ENCODE measurements at regions not wholly inside any gene's neighbourhood (a gene's known extent, or its start where the extent isn't known, plus 50 kb on each side); places are given as distances from the start of the nearest gene placed in this dataset.

DNA sequence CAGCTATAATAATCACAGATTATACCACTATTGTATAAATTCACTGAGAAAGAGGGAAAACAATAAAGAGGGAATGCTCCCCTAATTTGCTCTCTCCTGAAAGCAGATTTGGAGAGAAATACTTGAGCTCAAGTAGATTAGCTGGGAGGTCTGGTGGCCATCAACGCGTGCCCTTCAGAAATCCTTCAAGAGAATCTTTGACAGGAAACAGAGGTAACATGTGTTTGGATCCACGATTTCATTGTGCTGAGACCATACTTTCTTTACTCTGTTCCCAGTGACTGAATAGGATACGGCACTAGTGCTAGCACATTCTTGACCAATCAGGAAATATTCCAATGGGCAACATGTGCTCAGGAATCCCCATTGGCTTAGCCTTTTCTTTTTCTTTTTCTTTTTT is 1395.3 kb downstream of the RAPGEF2 start:
- Histone ChIP-seq H3K4me1 (no peaks in the 10 kb centered on the region), H3K27ac (no peak overlapping the region), H3K4me3 (no peak overlapping the region), H3K9me3 (no peaks in the 10 kb centered on the region), H3K27me3 (no peaks in the 10 kb centered on the region), H3K36me3 (no peaks in the 10 kb centered on the region)
- TF ChIP-seq, protein P1, sequence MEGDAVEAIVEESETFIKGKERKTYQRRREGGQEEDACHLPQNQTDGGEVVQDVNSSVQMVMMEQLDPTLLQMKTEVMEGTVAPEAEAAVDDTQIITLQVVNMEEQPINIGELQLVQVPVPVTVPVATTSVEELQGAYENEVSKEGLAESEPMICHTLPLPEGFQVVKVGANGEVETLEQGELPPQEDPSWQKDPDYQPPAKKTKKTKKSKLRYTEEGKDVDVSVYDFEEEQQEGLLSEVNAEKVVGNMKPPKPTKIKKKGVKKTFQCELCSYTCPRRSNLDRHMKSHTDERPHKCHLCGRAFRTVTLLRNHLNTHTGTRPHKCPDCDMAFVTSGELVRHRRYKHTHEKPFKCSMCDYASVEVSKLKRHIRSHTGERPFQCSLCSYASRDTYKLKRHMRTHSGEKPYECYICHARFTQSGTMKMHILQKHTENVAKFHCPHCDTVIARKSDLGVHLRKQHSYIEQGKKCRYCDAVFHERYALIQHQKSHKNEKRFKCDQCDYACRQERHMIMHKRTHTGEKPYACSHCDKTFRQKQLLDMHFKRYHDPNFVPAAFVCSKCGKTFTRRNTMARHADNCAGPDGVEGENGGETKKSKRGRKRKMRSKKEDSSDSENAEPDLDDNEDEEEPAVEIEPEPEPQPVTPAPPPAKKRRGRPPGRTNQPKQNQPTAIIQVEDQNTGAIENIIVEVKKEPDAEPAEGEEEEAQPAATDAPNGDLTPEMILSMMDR (IDR thresholded peaks at IDR 0.05): no peak
- no peak for DNase-seq (ENCODE audit: low spot score in 2 of 2)
- intact Hi-C loops (cut with DNase I): no loop called here

DNA sequence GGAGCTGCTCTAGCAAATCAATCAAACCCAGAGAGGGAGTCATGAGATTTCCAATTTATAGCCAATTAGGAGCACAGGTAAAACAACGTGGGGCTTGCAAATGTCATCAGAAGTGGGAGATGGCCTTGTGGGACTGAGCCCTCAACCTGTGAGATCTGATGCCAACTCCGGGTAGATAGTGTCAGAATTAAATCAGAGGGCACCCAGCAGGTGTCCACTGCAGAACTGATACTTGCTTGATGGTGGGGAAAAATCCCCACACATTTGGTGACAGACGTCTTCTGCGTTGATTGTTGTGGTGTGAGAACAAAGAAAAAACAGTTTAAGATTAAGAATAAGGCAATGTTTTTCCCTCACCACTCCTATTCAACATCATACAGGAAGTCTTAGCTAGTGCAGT is 1402.8 kb downstream of the RAPGEF2 start:
- H3K4me3 ChIP-seq: no peak overlapping the region
- TF ChIP-seq, protein P1 (IDR thresholded peaks at IDR 0.05): no peak
- intact Hi-C loops (cut with DNase I): no loop called here
- no peaks in the 10 kb centered on the region for H3K9me3 ChIP-seq
- no peak overlapping the region for H3K27ac ChIP-seq
- no peaks in the 10 kb centered on the region for H3K4me1 ChIP-seq
- H3K36me3 ChIP-seq: no peaks in the 10 kb centered on the region
- no peaks in the 10 kb centered on the region for H3K27me3 ChIP-seq
- no peak for DNase-seq (ENCODE audit: low spot score in 2 of 2)

DNA sequence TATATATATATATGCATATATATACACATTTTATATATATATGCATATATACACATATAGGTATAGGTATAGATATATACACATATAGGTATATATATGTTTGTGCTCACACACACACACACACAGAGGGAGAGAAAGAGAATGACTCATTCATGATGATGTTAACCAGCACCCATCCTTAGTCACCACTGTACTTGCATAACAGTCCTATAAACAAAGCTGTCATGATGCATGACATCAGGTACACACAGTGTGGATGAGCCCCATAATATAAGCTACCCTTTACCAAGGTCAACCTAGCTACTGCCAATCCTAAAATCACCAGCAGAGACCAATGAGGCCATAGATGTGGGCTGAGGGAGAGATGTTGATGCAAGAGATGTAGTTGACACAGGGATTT is 1408.0 kb downstream of the RAPGEF2 start:
- intact Hi-C loops (cut with DNase I): no loop called here
- no peaks in the 10 kb centered on the region for H3K4me1 ChIP-seq
- H3K9me3 ChIP-seq: no peaks in the 10 kb centered on the region
- DNase-seq (ENCODE audit: low spot score in 2 of 2): no peak
- H3K36me3 ChIP-seq: no peaks in the 10 kb centered on the region
- no peaks in the 10 kb centered on the region for H3K27me3 ChIP-seq
- TF ChIP-seq, protein P1 (IDR thresholded peaks at IDR 0.05): no peak
- H3K27ac ChIP-seq: no peak overlapping the region
- H3K4me3 ChIP-seq: no peak overlapping the region

DNA sequence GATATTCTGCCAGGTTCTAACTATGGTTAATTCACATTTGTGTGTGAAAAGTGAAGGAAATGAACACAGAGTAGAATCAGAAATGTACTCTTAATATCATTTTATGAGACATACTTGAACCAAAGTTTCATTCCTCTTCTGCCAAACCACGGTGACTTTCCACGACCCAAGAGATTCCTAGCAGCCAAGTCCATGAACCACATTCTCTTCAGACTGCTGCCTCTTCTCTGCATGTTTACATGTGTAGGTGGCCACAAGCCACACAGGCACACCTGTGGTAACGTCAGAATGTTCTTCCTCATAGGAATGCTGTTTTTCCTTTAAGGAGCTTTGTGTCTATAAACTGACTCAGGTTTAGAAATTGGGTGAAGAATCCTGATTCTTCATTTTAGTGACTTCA is 1411.2 kb downstream of the RAPGEF2 start:
- H3K9me3 ChIP-seq: no peaks in the 10 kb centered on the region
- TF ChIP-seq, protein P1 (IDR thresholded peaks at IDR 0.05): no peak
- intact Hi-C loops (cut with DNase I): no loop called here

DNA sequence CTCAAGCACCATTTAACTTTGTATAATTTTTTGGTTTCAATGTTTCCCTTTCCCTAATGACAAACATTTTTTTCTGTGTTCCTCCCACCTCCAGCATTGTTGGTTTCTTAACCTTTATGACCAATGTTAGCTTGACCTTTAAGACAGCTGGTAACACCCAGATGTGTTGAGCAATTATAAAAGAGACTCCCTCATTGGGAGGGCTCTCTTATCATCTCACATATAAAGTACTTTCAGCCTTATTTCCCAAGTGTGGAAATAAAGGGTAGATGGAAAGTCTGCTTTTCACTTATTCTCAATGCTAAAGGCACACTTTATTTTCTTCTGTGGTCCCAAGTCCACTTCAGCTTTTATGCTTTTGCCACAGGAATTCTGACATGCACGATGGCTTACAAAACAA is 1420.4 kb downstream of the RAPGEF2 start:
- TF ChIP-seq, protein P1 (IDR thresholded peaks at IDR 0.05): no peak
- Histone ChIP-seq H3K4me3 (no peak overlapping the region), H3K9me3 (peaks cover 0 to under 1% of the 10 kb centered on the region in 2 donors), H3K27ac (no peak overlapping the region), H3K36me3 (no peaks in the 10 kb centered on the region), H3K27me3 (no peaks in the 10 kb centered on the region), H3K4me1 (no peaks in the 10 kb centered on the region)
- intact Hi-C loops (cut with DNase I): no loop called here
- DNase-seq (ENCODE audit: low spot score in 2 of 2): no peak

More for the DNA sequence above, 1411.2 kb downstream of the RAPGEF2 start:
- Histone ChIP-seq H3K27me3 (no peaks in the 10 kb centered on the region), H3K36me3 (no peaks in the 10 kb centered on the region), H3K4me1 (no peaks in the 10 kb centered on the region), H3K4me3 (no peak overlapping the region), H3K27ac (no peak overlapping the region)
- DNase-seq (ENCODE audit: low spot score in 2 of 2): no peak

DNA sequence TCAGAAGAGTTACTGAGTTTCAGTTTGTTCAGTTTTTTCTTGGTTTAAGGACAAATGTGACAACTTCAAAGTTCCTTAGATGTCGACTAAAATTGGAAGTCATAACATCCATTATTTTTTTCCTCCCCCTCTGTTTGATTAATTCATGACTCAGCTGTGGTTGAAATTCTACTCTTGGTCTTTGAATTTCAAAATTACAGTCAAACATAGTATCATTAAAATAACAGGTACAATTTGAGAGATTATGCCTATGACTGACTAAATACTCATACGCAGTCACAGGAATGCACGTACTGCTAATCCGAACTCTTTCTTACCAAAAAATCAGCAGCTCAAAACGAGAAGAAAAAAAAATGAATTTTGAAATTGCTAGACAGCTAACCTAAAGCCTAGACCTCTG is 1434.8 kb downstream of the RAPGEF2 start:
- no peak overlapping the region for H3K27ac ChIP-seq
- no peaks in the 10 kb centered on the region for H3K4me1 ChIP-seq
- no peak overlapping the region for H3K4me3 ChIP-seq
- no peak for DNase-seq (ENCODE audit: low spot score in 2 of 2)
- TF ChIP-seq, protein P1 (IDR thresholded peaks at IDR 0.05): no peak
- H3K9me3 ChIP-seq: no peaks in the 10 kb centered on the region
- no peaks in the 10 kb centered on the region for H3K36me3 ChIP-seq
- no peaks in the 10 kb centered on the region for H3K27me3 ChIP-seq
- intact Hi-C loops (cut with DNase I): no loop called here

All from ascending aorta (tissue), 2 donors.